Vagina (tissue), 2 donors: ENCODE measurements at regions not wholly inside any gene's neighbourhood (a gene's known extent, or its start where the extent isn't known, plus 50 kb on each side); places are given as distances from the start of the nearest gene placed in this dataset.
A peak's percentile ranks its signal among the peaks of the same experiment; 100 is the strongest.

Source experiments
- DNase-seq, 2 donors: peaks; one replicate each; pipeline ENCODE4 v3.0.0-alpha.2; 2017; ENCODE audit errors: extremely low spot score in 2 of 2
- H3K27ac ChIP-seq: fragments of 200-600 bp; sonication (generic); one replicate; pipeline ENCODE4 v1.5.1; 2019
- H3K27me3 ChIP-seq: fragments of 200-600 bp; sonication (generic); one replicate; pipeline ENCODE4 v1.5.1; 2019
- H3K36me3 ChIP-seq, 2 donors: fragments of 200-600 bp; sonication (generic); one replicate each; pipeline ENCODE4 v1.5.1; 2017 to 2019
- H3K4me1 ChIP-seq: fragments of 200-600 bp; sonication (generic); one replicate; pipeline ENCODE4 v1.5.1; 2019
- H3K4me3 ChIP-seq, 2 donors: fragments of 200-600 bp; sonication (generic); 1 replicate in 1 of 2; 2 replicates in 1 of 2; pipeline ENCODE4 v1.5.1; 2016 to 2019
- H3K9me3 ChIP-seq: fragments of 200-600 bp; sonication (generic); one replicate; pipeline ENCODE4 v1.5.1; 2019
- POLR2A ChIP-seq, 2 donors: fragments of 450-650 bp; IDR thresholded peaks; one replicate each; pipeline ENCODE4 v1.6.1; 2017; ENCODE audit warnings: antibody characterized with exemption in 2 of 2, mild to moderate bottlenecking in 2 of 2, moderate library complexity in 2 of 2
- POLR2AphosphoS5 ChIP-seq, 2 donors: sonication (generic); formaldehyde crosslinking; IDR thresholded peaks; one replicate each; pipeline ENCODE4 v1.9.0; 2017; ENCODE audit warnings: antibody characterized with exemption in 2 of 2, mild to moderate bottlenecking in 2 of 2, low read depth in 1 of 2; ENCODE audit not compliant: insufficient read depth in 1 of 2
- intact Hi-C: fragments of 100-400 bp; cut with DNase I; formaldehyde crosslinking; loops from one replicate; pipeline ENCODE4 v1.15.1; 2023
- TF ChIP-seq, protein P1 (sequence below), 3 experiments: fragments of 450-650 bp in 2 of 3; fragments of 200-600 bp in 1 of 3; sonication (generic) in 1 of 3; IDR thresholded peaks; one replicate each; pipeline ENCODE4 v1.5.1; 2017 to 2019; ENCODE audit warnings: antibody characterized with exemption in 3 of 3, mild to moderate bottlenecking in 2 of 3, moderate library complexity in 2 of 3

GRCh38 chr6:4356899-4357659 is 221.7 kb upstream of the ECI2 start:
- intact Hi-C loops, result loop anchor here (10.0 kb wide), 1 partner anchor 258 kb away; no protein-coding TSS in a partner anchor
- peaks cover 33% of the 10 kb centered on the region for H3K4me1 ChIP-seq
- no peak for DNase-seq

GRCh38 chr6:4355241-4355640 is 219.9 kb upstream of the ECI2 start:
- H3K27me3 ChIP-seq, result no peaks in the 10 kb centered on the region
- no peaks in the 10 kb centered on the region for H3K36me3 ChIP-seq
- intact Hi-C loops, result loop anchor here (10.0 kb wide), 1 partner anchor 260 kb away; no protein-coding TSS in a partner anchor
- TF ChIP-seq, protein P1, sequence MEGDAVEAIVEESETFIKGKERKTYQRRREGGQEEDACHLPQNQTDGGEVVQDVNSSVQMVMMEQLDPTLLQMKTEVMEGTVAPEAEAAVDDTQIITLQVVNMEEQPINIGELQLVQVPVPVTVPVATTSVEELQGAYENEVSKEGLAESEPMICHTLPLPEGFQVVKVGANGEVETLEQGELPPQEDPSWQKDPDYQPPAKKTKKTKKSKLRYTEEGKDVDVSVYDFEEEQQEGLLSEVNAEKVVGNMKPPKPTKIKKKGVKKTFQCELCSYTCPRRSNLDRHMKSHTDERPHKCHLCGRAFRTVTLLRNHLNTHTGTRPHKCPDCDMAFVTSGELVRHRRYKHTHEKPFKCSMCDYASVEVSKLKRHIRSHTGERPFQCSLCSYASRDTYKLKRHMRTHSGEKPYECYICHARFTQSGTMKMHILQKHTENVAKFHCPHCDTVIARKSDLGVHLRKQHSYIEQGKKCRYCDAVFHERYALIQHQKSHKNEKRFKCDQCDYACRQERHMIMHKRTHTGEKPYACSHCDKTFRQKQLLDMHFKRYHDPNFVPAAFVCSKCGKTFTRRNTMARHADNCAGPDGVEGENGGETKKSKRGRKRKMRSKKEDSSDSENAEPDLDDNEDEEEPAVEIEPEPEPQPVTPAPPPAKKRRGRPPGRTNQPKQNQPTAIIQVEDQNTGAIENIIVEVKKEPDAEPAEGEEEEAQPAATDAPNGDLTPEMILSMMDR (IDR thresholded peaks at IDR 0.05), result no peak
- TF ChIP-seq POLR2A (IDR thresholded peaks at IDR 0.05) (no peak), POLR2AphosphoS5 (IDR thresholded peaks at IDR 0.05; ENCODE audit: insufficient read depth in 1 of 2, low read depth in 1 of 2) (no peak)
- no peaks in the 10 kb centered on the region for H3K9me3 ChIP-seq
- H3K4me1 ChIP-seq, result peaks cover 42% of the 10 kb centered on the region
- DNase-seq, result no peak
- no peak overlapping the region for H3K4me3 ChIP-seq
- H3K27ac ChIP-seq, result no peak overlapping the region

More at GRCh38 chr6:4356899-4357659, 221.7 kb upstream of the ECI2 start:
- Histone ChIP-seq H3K36me3 (no peaks in the 10 kb centered on the region), H3K4me3 (no peak overlapping the region), H3K9me3 (no peaks in the 10 kb centered on the region), H3K27ac (peak overlapping the region; percentile 71), H3K27me3 (no peaks in the 10 kb centered on the region)
- TF ChIP-seq POLR2AphosphoS5 (IDR thresholded peaks at IDR 0.05; ENCODE audit: insufficient read depth in 1 of 2, low read depth in 1 of 2) (no peak), POLR2A (IDR thresholded peaks at IDR 0.05) (no peak)
- TF ChIP-seq, protein P1 (IDR thresholded peaks at IDR 0.05), result no peak

DNA sequence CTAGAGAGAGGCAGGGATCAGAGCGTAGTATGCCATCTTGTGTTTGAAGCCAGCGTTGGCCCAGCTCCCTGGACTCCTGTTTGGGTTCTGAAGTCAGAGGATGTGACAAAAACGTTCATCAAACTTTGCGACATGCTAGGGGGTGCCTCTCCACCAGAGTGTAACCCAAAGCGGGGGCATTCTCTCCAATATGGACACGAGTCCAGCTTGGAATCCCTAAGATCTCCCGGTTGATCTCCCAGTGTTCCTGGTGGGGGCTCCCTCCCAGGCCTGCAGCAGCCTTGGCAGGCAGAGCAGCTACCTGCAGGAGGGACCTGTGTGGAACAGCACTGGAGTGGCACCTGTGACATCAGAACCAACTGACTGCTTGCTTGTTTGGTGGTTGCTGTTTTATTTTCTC is 218.8 kb upstream of the ECI2 start:
- Histone ChIP-seq H3K4me1 (peaks cover 37% of the 10 kb centered on the region), H3K9me3 (no peaks in the 10 kb centered on the region), H3K36me3 (no peaks in the 10 kb centered on the region), H3K27me3 (no peaks in the 10 kb centered on the region), H3K27ac (no peak overlapping the region), H3K4me3 (no peak overlapping the region)
- intact Hi-C loops, result loop anchor here (10.0 kb wide), 1 partner anchor 261 kb away; no protein-coding TSS in a partner anchor
- TF ChIP-seq POLR2A (IDR thresholded peaks at IDR 0.05) (no peak), POLR2AphosphoS5 (IDR thresholded peaks at IDR 0.05; ENCODE audit: insufficient read depth in 1 of 2, low read depth in 1 of 2) (no peak)
- TF ChIP-seq, protein P1 (IDR thresholded peaks at IDR 0.05), result no peak
- no peak for DNase-seq

DNA sequence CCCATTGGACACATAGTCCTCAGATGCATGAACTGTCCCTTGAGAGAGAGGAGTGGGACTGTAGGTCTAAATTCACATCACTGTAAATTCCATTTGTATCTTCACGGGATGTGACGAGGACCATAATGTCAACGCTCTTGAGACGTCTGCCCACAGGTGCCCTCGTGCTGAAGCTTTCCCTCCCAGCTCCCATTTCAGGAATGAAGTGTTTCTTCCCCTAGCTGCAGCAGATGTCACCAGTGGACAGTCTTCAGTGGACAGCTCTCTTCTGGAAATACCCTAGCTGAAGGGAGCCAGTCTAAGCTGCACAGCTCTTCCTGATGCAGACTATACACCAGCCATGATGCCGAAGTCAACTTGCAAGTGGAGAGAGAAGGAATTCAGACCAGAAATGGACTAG is 217.4 kb upstream of the ECI2 start:
- Histone ChIP-seq H3K4me3 (no peak overlapping the region), H3K9me3 (no peaks in the 10 kb centered on the region), H3K4me1 (peaks cover 27% of the 10 kb centered on the region), H3K27me3 (no peaks in the 10 kb centered on the region), H3K36me3 (no peaks in the 10 kb centered on the region), H3K27ac (peak overlapping the region; percentile 74)
- peak in 1 of 2 donors; percentile 56 for DNase-seq
- intact Hi-C loops, result loop anchor here (10.0 kb wide), 1 partner anchor 262 kb away; no protein-coding TSS in a partner anchor
- TF ChIP-seq, protein P1 (IDR thresholded peaks at IDR 0.05), result no peak
- TF ChIP-seq POLR2A (IDR thresholded peaks at IDR 0.05) (no peak), POLR2AphosphoS5 (IDR thresholded peaks at IDR 0.05; ENCODE audit: insufficient read depth in 1 of 2, low read depth in 1 of 2) (no peak)

DNA sequence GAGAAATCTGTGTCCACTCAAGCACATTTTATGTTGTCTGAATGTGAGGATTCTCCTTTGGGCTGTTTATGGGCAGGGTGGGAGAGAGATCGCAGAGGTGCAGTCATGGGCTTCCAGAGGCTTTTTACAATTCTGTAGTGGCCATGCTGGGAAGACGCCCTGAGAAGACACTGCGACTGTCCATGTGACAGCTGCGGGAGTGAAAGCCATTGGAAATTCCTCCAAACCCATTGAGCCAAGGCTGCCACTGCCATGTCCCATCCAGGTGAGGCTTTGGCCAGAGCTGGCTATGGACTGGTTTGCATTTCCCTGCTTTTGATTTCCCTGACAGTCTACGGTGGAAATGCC is 216.9 kb upstream of the ECI2 start:
- H3K27ac ChIP-seq, result peak overlapping the region; percentile 74
- H3K27me3 ChIP-seq, result no peaks in the 10 kb centered on the region
- TF ChIP-seq POLR2AphosphoS5 (IDR thresholded peaks at IDR 0.05; ENCODE audit: insufficient read depth in 1 of 2, low read depth in 1 of 2), result no peak
- TF ChIP-seq POLR2A (IDR thresholded peaks at IDR 0.05), result no peak
- TF ChIP-seq, protein P1 (IDR thresholded peaks at IDR 0.05), result no peak
- H3K36me3 ChIP-seq, result no peaks in the 10 kb centered on the region
- intact Hi-C loops, result loop anchor here (10.0 kb wide), 1 partner anchor 263 kb away; no protein-coding TSS in a partner anchor
- H3K4me3 ChIP-seq, result peak overlapping the region; percentile 26 to 31
- H3K9me3 ChIP-seq, result no peaks in the 10 kb centered on the region
- DNase-seq, result peak in 1 of 2 donors; percentile 84
- peaks cover 24% of the 10 kb centered on the region for H3K4me1 ChIP-seq
